ENCODE measurements at regions not wholly inside any gene's neighbourhood (a gene's known extent, or its start where the extent isn't known, plus 50 kb on each side); places are given as distances from the start of the nearest gene placed in this dataset.

DNA sequence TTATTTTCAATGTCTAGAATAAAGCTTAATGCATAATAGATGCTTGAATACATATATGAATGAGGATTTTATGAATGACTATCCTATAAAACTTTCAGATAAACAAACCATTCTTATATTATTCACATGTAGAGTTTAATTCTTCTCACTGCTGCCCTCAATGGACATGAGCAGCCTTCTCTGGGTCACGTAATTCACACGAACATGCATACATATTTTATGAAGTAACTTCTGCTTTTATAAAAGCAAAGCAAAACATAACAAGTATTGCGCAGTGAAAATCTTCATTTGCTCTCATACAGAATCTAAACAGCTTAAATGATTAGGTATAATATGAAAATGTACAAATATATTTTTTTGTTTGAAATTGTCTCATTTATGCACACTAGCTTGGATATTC lies 116.7 kb downstream of the TMA16 start:
- Mint-ChIP-seq H3K27ac (no peak overlapping the region), H3K36me3 (ENCODE audit: insufficient read depth in 1 of 3, low read depth in 3 of 3) (peaks cover 0 to 4% (median 3%) of the 10 kb centered on the region in 3 experiments; a peak in 1 of 7 replicates), H3K9me3 (peaks cover 0 to 4% of the 10 kb centered on the region in 2 experiments; a peak in 1 of 5 replicates), H3K4me3 (no peak overlapping the region), H3K4me1 (peaks cover 6 to 9% of the 10 kb centered on the region in 2 experiments; a peak in 3 of 4 replicates), H3K27me3 (ENCODE audit: low read depth) (no peaks in the 10 kb centered on the region)
- H2BK5ac ChIP-seq (ENCODE audit: insufficient read length, low read length) = no peak overlapping the region
- H2BK12ac ChIP-seq (ENCODE audit: insufficient read length, low read depth, low read length) = no peak overlapping the region
- no peak overlapping the region for H2BK120ac ChIP-seq (ENCODE audit: low read depth, low read length, poor library complexity, severe bottlenecking)
- H3T11ph ChIP-seq (ENCODE audit: low read length) = no peak overlapping the region
- no peak overlapping the region for H4K91ac ChIP-seq (ENCODE audit: insufficient read length, low read depth, low read length)
- no peaks in the 10 kb centered on the region for H4K20me1 ChIP-seq (ENCODE audit: control insufficient read depth, insufficient read depth, insufficient read length)
- no peak overlapping the region for H2AFZ ChIP-seq (ENCODE audit: low read length)
- no peak overlapping the region for H3K18ac ChIP-seq (ENCODE audit: insufficient read length, low read depth, low read length)
- DNase-seq = no peak
- no peaks in the 10 kb centered on the region for H3K27me3 ChIP-seq (ENCODE audit: insufficient read depth, low read length)
- no peak overlapping the region for H2BK20ac ChIP-seq (ENCODE audit: low read depth, low read length, poor library complexity, severe bottlenecking)
- H3K14ac ChIP-seq (ENCODE audit: insufficient read depth, low read length) = no peak overlapping the region
- H3K23me2 ChIP-seq (ENCODE audit: insufficient read length, low read depth, low read length, poor library complexity, severe bottlenecking) = no peaks in the 10 kb centered on the region
- TF ChIP-seq, protein P1, sequence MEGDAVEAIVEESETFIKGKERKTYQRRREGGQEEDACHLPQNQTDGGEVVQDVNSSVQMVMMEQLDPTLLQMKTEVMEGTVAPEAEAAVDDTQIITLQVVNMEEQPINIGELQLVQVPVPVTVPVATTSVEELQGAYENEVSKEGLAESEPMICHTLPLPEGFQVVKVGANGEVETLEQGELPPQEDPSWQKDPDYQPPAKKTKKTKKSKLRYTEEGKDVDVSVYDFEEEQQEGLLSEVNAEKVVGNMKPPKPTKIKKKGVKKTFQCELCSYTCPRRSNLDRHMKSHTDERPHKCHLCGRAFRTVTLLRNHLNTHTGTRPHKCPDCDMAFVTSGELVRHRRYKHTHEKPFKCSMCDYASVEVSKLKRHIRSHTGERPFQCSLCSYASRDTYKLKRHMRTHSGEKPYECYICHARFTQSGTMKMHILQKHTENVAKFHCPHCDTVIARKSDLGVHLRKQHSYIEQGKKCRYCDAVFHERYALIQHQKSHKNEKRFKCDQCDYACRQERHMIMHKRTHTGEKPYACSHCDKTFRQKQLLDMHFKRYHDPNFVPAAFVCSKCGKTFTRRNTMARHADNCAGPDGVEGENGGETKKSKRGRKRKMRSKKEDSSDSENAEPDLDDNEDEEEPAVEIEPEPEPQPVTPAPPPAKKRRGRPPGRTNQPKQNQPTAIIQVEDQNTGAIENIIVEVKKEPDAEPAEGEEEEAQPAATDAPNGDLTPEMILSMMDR (conservative IDR thresholded peaks at IDR 0.05) = no peak
- no peaks in the 10 kb centered on the region for H3K79me2 ChIP-seq (ENCODE audit: insufficient read depth, low read length)
- no peak overlapping the region for H2BK15ac ChIP-seq (ENCODE audit: low read depth, low read length)
- no CpG with 5 or more reads among the region's 3 CpGs for WGBS (ENCODE audit: extremely low coverage, insufficient read length, low lambda C conversion rate)
- no peak overlapping the region for H3K4me2 ChIP-seq (ENCODE audit: insufficient read depth, insufficient read length, low read length)
- H3K9ac ChIP-seq (ENCODE audit: extremely low read depth, insufficient read length, low read length) = no peak overlapping the region
- no peak overlapping the region for H3K56ac ChIP-seq (ENCODE audit: insufficient read length, low read depth, low read length)
- no peaks in the 10 kb centered on the region for H3K79me1 ChIP-seq (ENCODE audit: insufficient read depth, low read depth, low read length, poor library complexity, severe bottlenecking)
- H3K4me1 ChIP-seq (ENCODE audit: insufficient read depth, low read length) = 0 out of 2 replicates have a peak, but pooled peaks cover 2% of the 10 kb centered on the region
- H4K8ac ChIP-seq (replicated peaks; ENCODE audit: insufficient read length, low read depth, low read length) = no peak overlapping the region
- no peaks in the 10 kb centered on the region for H3K9me3 ChIP-seq (ENCODE audit: control insufficient read depth, low read depth, low read length)
- H3K23ac ChIP-seq (ENCODE audit: insufficient read length, low read depth, low read length) = no peak overlapping the region
- no peak overlapping the region for H3K27ac ChIP-seq (ENCODE audit: insufficient read length, low read depth, low read length)
- no peak overlapping the region for H4K5ac ChIP-seq (ENCODE audit: insufficient read length, low read depth, low read length)
- H3K4ac ChIP-seq (ENCODE audit: low read depth, low read length) = no peak overlapping the region
- H2AK5ac ChIP-seq (ENCODE audit: insufficient read length, low read length) = no peak overlapping the region
